ENCODE measurements at regions not wholly inside any gene's neighbourhood (a gene's known extent, or its start where the extent isn't known, plus 50 kb on each side); places are given as distances from the start of the nearest gene placed in this dataset.

GRCh38 chr11:131099746-131100145, 183.5 kb upstream of the SNX19 start:
- no peaks in the 10 kb centered on the region for H3K79me1 ChIP-seq (ENCODE audit: insufficient read depth, low read depth, low read length, poor library complexity, severe bottlenecking)

More at GRCh38 chr11:131099746-131100145, 183.5 kb upstream of the SNX19 start:
- no CpG with 5 or more reads among the region's 1 CpG for WGBS (ENCODE audit: extremely low coverage, insufficient read length, low lambda C conversion rate)
- no peak overlapping the region for H2AK5ac ChIP-seq (ENCODE audit: insufficient read length, low read length)
- no peak overlapping the region for H3K14ac ChIP-seq (ENCODE audit: insufficient read depth, low read length)
- H2BK20ac ChIP-seq (ENCODE audit: low read depth, low read length, poor library complexity, severe bottlenecking): no peak overlapping the region
- no peak for TF ChIP-seq CTCF (conservative IDR thresholded peaks at IDR 0.05)
- Mint-ChIP-seq H3K4me1 (peaks cover 8 to 18% of the 10 kb centered on the region in 2 experiments), H3K27me3 (ENCODE audit: low read depth) (peaks cover 12% of the 10 kb centered on the region), H3K4me3 (no peak overlapping the region), H3K27ac (no peak overlapping the region), H3K36me3 (ENCODE audit: insufficient read depth in 1 of 3, low read depth in 3 of 3) (peaks cover 0 to 8% (median 1%) of the 10 kb centered on the region in 3 experiments; a peak in 4 of 7 replicates), H3K9me3 (peaks cover 5 to 6% of the 10 kb centered on the region in 2 experiments; a peak in 4 of 5 replicates)
- H3K27ac ChIP-seq (ENCODE audit: insufficient read length, low read depth, low read length): no peak overlapping the region
- H2AFZ ChIP-seq (ENCODE audit: low read length): no peak overlapping the region
- no peaks in the 10 kb centered on the region for H3K79me2 ChIP-seq (ENCODE audit: insufficient read depth, low read length)
- no peak overlapping the region for H2BK5ac ChIP-seq (ENCODE audit: insufficient read length, low read length)
- H3K56ac ChIP-seq (ENCODE audit: insufficient read length, low read depth, low read length): no peak overlapping the region
- no peaks in the 10 kb centered on the region for H3K27me3 ChIP-seq (ENCODE audit: insufficient read depth, low read length)
- H3K23me2 ChIP-seq (ENCODE audit: insufficient read length, low read depth, low read length, poor library complexity, severe bottlenecking): no peaks in the 10 kb centered on the region
- no peak overlapping the region for H3K4me2 ChIP-seq (ENCODE audit: insufficient read depth, insufficient read length, low read length)
- H3T11ph ChIP-seq (ENCODE audit: low read length): no peak overlapping the region
- no peak for DNase-seq
- no peaks in the 10 kb centered on the region for H3K9me3 ChIP-seq (ENCODE audit: control insufficient read depth, low read depth, low read length)
- H3K9ac ChIP-seq (ENCODE audit: extremely low read depth, insufficient read length, low read length): no peak overlapping the region
- no peak overlapping the region for H3K4ac ChIP-seq (ENCODE audit: low read depth, low read length)
- no peak overlapping the region for H3K18ac ChIP-seq (ENCODE audit: insufficient read length, low read depth, low read length)
- H2BK120ac ChIP-seq (ENCODE audit: low read depth, low read length, poor library complexity, severe bottlenecking): no peak overlapping the region
- H4K91ac ChIP-seq (ENCODE audit: insufficient read length, low read depth, low read length): no peak overlapping the region
- H4K5ac ChIP-seq (ENCODE audit: insufficient read length, low read depth, low read length): no peak overlapping the region
- no peaks in the 10 kb centered on the region for H4K20me1 ChIP-seq (ENCODE audit: control insufficient read depth, insufficient read depth, insufficient read length)
- no peak overlapping the region for H4K8ac ChIP-seq (replicated peaks; ENCODE audit: insufficient read length, low read depth, low read length)
- H3K23ac ChIP-seq (ENCODE audit: insufficient read length, low read depth, low read length): no peak overlapping the region
- H3K4me1 ChIP-seq (ENCODE audit: insufficient read depth, low read length): peaks cover 3% of the 10 kb centered on the region; the same call in 1 of the 2 replicates
- H2BK15ac ChIP-seq (ENCODE audit: low read depth, low read length): no peak overlapping the region
- no peak overlapping the region for H2BK12ac ChIP-seq (ENCODE audit: insufficient read length, low read depth, low read length)

Measured in H9 (cell line).